GM12874 (cell line): ENCODE measurements at regions not wholly inside any gene's neighbourhood (a gene's known extent, or its start where the extent isn't known, plus 50 kb on each side); places are given as distances from the start of the nearest gene placed in this dataset.

ENCODE experiments used
- TF ChIP-seq, protein P1 (sequence below): IDR thresholded peaks from 2 replicates; pipeline ENCODE4 v1.5.1; 2011; ENCODE audit warnings: low read depth, mild to moderate bottlenecking, control low read depth, low read length, moderate library complexity; ENCODE audit not compliant: insufficient read depth

DNA sequence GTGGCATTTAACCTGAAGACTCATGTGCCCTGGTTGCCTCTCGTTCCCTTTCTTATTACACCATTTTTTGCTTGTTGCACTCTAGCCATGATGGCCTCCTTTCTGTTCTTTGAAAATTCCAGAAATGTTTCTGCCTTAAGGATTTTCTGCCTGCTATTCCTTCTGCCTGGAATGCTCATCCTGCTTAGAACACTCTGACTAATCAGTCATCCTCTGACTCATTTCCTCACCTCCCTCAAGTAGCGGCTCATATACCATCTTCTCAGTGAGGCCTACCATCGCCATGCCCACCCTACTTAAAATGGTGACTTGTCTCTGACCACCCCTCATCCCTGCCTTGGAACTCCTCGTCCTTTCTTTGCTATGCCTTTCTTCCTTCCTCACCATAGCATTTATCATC, 68.8 kb downstream of the KIF4B start:
- TF ChIP-seq, protein P1, sequence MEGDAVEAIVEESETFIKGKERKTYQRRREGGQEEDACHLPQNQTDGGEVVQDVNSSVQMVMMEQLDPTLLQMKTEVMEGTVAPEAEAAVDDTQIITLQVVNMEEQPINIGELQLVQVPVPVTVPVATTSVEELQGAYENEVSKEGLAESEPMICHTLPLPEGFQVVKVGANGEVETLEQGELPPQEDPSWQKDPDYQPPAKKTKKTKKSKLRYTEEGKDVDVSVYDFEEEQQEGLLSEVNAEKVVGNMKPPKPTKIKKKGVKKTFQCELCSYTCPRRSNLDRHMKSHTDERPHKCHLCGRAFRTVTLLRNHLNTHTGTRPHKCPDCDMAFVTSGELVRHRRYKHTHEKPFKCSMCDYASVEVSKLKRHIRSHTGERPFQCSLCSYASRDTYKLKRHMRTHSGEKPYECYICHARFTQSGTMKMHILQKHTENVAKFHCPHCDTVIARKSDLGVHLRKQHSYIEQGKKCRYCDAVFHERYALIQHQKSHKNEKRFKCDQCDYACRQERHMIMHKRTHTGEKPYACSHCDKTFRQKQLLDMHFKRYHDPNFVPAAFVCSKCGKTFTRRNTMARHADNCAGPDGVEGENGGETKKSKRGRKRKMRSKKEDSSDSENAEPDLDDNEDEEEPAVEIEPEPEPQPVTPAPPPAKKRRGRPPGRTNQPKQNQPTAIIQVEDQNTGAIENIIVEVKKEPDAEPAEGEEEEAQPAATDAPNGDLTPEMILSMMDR, result no peak

DNA sequence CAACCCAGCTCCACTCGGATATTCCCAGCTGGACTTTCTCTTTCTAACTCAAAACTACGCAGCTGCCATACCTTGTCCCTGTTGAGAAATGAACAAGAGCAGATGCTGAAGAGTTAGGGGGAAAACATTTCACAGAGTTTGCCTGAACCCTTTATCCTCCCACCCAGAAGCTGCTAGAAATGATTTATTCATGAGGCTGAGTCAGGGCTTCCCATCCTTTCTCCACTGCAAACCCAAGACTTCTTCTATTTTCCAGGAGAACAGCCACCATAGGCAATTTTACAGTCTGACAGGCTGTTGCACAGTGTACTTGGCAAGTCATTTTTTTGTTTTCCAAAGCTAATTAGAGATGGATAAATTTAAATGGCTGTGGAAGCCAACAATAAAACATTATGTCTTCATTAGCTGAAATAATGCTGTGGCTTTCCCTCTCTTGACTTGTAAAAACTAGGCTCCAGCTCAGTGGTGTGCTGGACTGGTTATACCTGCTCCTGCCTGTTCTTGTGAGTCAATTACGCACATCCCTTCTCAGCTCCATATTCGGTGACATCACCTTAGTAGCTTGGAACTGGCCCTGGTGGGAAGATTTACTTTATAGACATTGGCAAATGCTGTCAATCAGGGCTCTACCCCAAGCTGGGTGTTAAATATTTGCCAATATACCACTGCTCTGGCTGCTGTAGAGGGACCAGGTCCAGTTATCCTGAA, 71.9 kb downstream of the KIF4B start:
- TF ChIP-seq, protein P1, result no peak

GRCh38 chr5:155087036-155087435, 73.5 kb downstream of the KIF4B start:
- TF ChIP-seq, protein P1, result no peak

GRCh38 chr5:155088811-155089210, 75.3 kb downstream of the KIF4B start:
- TF ChIP-seq, protein P1, result no peak

- TF ChIP-seq, protein P1, result no peak
These were observed 76.1 kb downstream of the KIF4B start for GRCh38 chr5:155089643-155090042.

DNA sequence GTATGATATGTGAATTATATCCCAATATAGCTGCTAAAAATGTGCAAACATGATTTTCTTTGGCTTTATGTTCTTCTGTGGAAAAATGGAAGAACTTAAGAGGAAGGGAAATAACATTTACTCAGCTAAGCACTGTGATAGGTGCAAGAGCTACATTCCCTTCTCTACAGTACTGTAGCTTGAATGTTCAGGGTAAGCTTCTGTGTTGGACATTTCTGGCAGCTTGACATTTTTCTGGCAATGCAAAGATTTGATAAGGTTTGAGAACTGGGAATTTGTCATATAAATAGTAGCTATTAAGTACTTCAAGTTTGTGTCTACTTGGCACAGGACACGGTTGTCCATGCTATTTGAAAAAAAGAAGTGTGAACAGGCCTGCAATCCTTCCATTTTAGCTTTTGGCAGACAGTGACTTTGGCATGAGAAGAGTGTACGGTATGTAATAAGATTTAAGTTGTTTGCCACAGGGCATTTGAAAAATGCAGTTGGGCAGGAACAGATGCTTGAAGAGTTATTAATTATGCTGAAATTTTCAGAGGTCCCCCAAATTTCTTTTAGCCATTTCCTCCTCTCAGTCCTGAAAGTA, 77.6 kb downstream of the KIF4B start:
- TF ChIP-seq, protein P1, result no peak

DNA sequence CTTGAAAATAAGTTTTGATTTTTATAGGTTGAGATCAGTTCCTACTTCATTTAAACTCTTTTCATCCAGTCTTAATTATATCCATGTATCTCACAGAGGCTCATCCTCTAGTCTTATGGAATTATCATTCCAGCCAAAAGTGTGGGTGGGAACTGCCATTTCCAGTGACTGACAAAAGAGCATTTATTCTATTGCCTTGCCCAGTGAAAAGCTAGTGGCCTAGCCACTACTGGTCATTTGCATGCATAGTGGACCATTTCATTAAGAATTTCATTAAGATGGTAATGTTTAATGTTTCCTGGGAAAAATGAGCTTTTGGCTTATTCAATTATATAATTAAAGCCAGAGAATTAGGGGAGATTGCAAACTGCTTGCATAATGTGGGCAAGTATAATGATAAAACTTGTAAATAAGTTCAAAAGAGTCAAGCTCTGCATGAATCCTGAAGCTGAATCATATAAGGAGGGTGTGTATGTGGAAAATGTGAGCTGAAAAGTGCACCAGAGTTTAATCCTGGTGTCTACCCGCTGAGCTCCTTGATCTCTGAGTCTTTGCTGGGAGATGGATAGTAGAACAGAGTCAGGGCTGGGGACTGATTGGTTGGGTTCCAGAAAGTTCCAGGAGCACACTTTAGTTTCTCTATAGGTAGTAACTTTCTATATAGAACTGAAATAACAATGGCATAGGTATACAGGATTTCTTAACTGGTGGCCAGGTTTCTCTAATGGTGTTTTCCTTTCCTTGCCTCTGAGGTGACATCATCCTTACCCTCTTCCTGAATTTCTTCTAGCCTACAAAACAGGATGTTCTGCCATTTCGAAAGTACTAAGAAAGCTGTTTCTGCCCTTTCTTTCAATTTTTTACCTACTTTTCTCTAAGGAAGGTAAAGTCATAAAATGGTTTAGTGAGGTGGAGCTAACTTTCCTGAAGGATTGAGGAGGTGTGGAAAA, 78.5 kb downstream of the KIF4B start:
- TF ChIP-seq, protein P1, result no peak
